GM20000 (cell line): ENCODE measurements at regions not wholly inside any gene's neighbourhood (a gene's known extent, or its start where the extent isn't known, plus 50 kb on each side); places are given as distances from the start of the nearest gene placed in this dataset.

Experiments
- DNase-seq: peaks from one replicate; pipeline ENCODE4 v3.0.0; 2012; ENCODE audit warnings: low spot score
- CTCF ChIP-seq: IDR thresholded peaks from 2 replicates; pipeline ENCODE4 v1.5.1; 2012; ENCODE audit warnings: mild to moderate bottlenecking, control low read depth; ENCODE audit errors: extremely low read depth, missing control alignments

GRCh38 chr1:208888376-208888775 lies 644.2 kb upstream of the PLXNA2 start:
- no peak for DNase-seq
- TF ChIP-seq CTCF = no peak

- no peak for DNase-seq
- no peak for TF ChIP-seq CTCF
Measured at GRCh38 chr1:208892147-208892546, 648.0 kb upstream of the PLXNA2 start.

GRCh38 chr1:208893251-208893650 lies 649.1 kb upstream of the PLXNA2 start:
- no peak for DNase-seq
- TF ChIP-seq CTCF = no peak

- no peak for TF ChIP-seq CTCF
- no peak for DNase-seq
Measured at GRCh38 chr1:208895181-208895580, 651.0 kb upstream of the PLXNA2 start.

- DNase-seq = no peak
- no peak for TF ChIP-seq CTCF
Measured at GRCh38 chr1:208895820-208896219, 651.6 kb upstream of the PLXNA2 start.

- TF ChIP-seq CTCF = no peak
- DNase-seq = no peak
Measured at GRCh38 chr1:208896768-208897167, 652.6 kb upstream of the PLXNA2 start.

GRCh38 chr1:208899438-208899837 lies 655.3 kb upstream of the PLXNA2 start:
- no peak for DNase-seq
- TF ChIP-seq CTCF = no peak
